Ishikawa (cell line): ENCODE measurements at regions not wholly inside any gene's neighbourhood (a gene's known extent, or its start where the extent isn't known, plus 50 kb on each side); places are given as distances from the start of the nearest gene placed in this dataset.

Experiments used
- CEBPB ChIP-seq: IDR thresholded peaks from 2 replicates; pipeline ENCODE4 v1.6.1; 2012
- EGR1 ChIP-seq: IDR thresholded peaks from 2 replicates; pipeline ENCODE4 v1.6.1; 2012
- EP300 ChIP-seq: IDR thresholded peaks from 2 replicates; pipeline ENCODE4 v1.6.1; 2012; ENCODE audit warnings: borderline replicate concordance
- FOXM1 ChIP-seq: IDR thresholded peaks from 2 replicates; pipeline ENCODE4 v1.6.1; 2012; ENCODE audit warnings: low read depth, borderline replicate concordance
- MAX ChIP-seq: IDR thresholded peaks from 2 replicates; pipeline ENCODE4 v1.6.1; 2012
- NFIC ChIP-seq: IDR thresholded peaks from 2 replicates; pipeline ENCODE4 v1.6.1; 2012
- RAD21 ChIP-seq: IDR thresholded peaks from 2 replicates; pipeline ENCODE4 v1.6.1; 2012; ENCODE audit warnings: low read depth
- REST ChIP-seq: IDR thresholded peaks from 2 replicates; pipeline ENCODE4 v1.6.1; 2012; ENCODE audit warnings: low read depth, mild to moderate bottlenecking
- TAF1 ChIP-seq: IDR thresholded peaks from 2 replicates; pipeline ENCODE4 v1.6.1; 2012; ENCODE audit warnings: low read depth, mild to moderate bottlenecking
- USF1 ChIP-seq: IDR thresholded peaks from 2 replicates; pipeline ENCODE4 v1.6.1; 2012
- YY1 ChIP-seq: IDR thresholded peaks from 2 replicates; pipeline ENCODE4 v1.6.1; 2012; ENCODE audit warnings: low read depth
- ZBTB7A ChIP-seq: IDR thresholded peaks from 2 replicates; pipeline ENCODE4 v1.6.1; 2012; ENCODE audit warnings: low read depth

- TF ChIP-seq MAX (no peak), USF1 (no peak), REST (no peak), RAD21 (no peak), EGR1 (no peak), EP300 (no peak), NFIC (no peak), YY1 (no peak), TAF1 (no peak), CEBPB (no peak), ZBTB7A (no peak), FOXM1 (no peak)
Measured at GRCh38 chr21:32894321-32894720, 122.8 kb upstream of the PAXBP1 start.
